Activated CD8-positive, alpha-beta memory T cell treated with anti-CD3 and anti-CD28 coated beads for 48 hours (primary cell): ENCODE measurements at regions not wholly inside any gene's neighbourhood (a gene's known extent, or its start where the extent isn't known, plus 50 kb on each side); places are given as distances from the start of the nearest gene placed in this dataset.

Experiments used
- DNase-seq, 3 experiments: peaks; one replicate each; pipeline ENCODE4 v3.0.0-alpha.2; 2020; ENCODE audit warnings: low read depth in 2 of 3, low spot score in 2 of 3

- no peak for DNase-seq
Observed at GRCh38 chr13:90352763-90353162, 994.7 kb upstream of the MIR17HG start.

DNA sequence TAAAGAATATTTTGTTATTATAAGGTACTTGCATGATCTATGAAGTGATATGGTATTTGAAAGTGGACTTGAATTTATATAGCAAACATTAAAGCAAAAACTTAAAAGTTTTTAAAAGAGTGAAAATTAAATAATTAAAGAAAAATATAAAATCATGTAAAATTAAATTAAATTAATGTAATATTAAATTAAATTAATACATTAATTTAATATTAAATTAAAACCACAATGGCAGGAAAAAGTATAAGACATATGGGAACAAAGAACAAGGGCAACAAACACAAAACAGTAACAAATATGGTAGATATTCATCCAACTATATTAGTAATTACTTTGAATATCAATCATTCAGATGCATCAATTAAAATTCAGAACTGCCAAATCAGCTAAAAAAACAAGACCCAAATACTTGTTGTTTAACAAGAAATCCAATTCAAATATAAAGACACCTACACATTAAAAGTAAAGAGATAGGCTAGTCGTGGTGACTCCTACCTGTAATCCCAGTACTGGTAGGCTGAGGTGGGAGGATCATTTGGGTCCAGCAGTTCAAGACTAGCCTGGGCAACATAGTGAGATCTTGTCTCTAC is 992.2 kb upstream of the MIR17HG start:
- no peak for DNase-seq

DNA sequence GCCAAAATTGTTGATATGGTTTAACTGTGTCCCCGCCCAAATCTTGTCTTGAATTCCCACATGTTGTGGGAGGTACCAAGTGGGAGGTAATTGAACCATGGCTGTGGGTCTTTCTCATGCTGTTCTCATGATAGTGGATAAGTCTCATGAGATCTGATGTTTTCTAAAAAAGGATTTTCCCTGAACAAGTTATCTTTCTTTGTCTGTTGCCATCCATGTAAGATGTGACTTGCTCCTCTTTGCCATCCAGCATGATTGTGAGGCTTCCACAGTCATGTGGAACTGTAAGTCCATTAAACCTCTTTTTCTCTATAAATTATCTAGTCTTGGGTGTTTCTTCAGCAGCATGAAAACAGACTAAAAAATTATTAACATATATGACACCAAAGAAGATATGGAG is 986.7 kb upstream of the MIR17HG start:
- no peak for DNase-seq

GRCh38 chr13:90362707-90363106 is 984.8 kb upstream of the MIR17HG start:
- DNase-seq: no peak

- DNase-seq: no peak
Observed at GRCh38 chr13:90365130-90365529, 982.4 kb upstream of the MIR17HG start.

DNA sequence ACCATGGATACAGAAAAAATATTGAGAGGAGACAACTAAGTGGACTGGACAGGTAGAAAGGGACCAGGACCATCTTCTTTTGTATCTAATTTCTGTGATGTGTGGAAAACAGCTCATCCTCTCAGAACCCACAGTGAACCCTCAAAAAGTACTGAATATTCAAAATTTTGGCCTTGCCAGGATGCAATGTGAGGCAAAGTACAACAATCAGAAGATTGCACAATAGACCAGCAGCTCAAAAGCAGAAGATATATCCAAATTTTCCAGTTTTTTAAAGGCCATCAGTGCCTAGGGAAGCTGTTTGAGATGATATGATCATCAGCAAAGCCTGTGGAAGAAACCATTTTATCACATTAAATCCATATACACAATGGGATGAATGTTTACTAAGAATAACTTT is 973.3 kb upstream of the MIR17HG start:
- no peak for DNase-seq

DNA sequence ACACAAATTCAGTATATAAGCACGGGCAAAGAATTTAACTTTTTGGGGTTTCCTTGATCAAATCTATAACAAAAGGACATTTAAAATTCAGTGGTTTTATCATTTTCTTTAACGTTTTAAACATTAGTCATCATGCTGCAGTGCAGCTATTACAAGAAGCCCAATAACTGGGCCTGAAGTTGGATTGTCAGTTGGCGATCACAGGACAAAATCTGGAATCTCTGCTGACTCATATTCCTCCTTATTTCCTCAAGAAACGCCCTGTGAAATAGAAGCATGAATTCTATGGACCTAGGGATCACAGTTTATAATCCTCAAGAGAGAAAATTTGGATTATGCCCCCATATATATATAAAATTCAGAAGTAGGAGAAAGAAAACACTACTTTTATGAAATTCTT is 971.6 kb upstream of the MIR17HG start:
- no peak for DNase-seq

DNA sequence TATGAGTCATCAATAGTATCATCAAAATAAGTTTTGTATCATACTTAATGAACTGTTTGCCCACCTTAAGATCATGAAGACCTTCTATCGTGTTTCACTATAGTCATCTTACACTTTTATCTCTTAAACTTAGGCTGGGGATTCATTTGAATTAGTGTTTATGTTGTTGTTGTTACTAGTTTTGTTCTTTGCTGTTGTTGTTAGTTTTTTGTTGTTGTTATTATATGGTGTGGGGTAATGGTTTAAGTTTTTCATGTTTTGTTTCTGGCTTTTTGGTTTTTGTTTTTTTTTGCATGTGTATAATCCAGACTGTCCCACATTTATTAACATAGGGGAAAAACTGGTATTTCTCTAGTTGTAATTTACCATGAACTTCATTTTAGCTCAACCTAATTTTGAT is 965.1 kb upstream of the MIR17HG start:
- DNase-seq: no peak

DNA sequence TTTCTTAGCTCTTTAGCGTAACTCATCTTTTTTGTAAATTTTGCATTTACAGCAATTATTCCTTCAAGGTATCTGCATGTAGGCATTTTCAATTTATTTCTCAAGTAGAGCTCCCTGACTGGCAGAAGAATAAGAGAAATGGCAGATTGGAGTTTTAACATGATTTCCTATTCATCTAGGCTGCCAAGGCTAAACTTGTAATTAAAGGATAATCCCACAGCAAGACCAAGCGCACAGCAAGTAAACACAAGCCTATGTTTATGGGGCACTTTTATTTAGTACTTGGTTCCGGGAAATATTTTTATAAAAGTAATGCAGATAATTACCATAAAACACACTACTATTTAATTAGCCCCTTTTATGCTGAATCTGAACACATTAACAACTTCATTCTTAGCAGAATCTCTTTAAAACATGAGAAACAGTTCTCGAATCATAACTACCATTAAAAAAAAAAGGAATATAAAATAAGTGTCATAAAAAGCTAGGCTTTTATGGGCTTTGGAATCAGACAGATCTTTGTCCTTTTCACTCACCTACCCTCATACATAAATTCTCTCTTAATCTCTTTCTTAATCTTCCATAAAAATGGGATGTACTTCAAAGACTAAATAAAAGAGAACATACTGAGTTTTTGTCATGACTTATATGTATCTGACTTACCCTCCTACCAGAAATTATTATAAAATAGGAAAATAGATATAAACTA is 961.6 kb upstream of the MIR17HG start:
- DNase-seq: no peak

GRCh38 chr13:90388887-90389452 is 958.5 kb upstream of the MIR17HG start:
- no peak for DNase-seq

DNA sequence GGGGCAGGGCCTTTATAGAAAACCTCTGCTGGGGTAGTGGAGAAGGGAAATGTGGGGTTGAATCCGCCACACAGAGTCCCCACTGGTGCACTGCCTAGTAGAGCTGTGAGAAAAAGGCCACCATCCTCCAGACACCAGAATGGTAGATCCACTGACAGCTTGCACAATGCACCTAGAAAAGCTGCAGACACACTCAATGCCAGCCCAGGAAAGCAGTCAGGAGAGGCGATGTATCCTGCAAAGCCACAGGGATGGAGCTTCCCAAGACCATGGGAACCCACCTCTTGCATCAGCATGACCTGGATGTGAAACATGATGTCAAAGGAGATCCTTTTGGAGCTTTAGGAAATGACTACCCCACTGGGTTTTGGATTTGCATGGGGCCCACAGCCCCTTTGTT is 958.0 kb upstream of the MIR17HG start:
- no peak for DNase-seq

GRCh38 chr13:90393408-90393807 is 954.1 kb upstream of the MIR17HG start:
- no peak for DNase-seq

DNA sequence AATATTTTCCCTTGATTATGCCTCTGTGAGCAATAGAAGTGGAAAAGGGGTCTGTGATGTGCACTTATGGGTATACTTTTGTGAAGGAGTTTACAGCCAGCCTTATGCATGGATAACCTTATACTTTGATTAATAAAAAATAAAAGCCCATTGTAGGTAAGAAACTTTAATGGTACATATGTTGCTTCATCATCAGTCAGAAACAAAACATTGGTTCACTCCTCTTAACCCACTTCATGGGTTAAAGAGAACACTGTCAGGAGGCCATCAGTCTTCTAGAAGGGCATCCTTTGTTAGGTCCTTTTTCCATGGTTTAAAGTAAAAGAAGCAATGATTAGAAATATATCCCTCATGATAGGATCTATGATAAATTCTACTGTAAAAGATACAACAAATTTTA is 952.1 kb upstream of the MIR17HG start:
- DNase-seq: no peak

- DNase-seq: no peak
Observed at GRCh38 chr13:90395846-90396245, 951.6 kb upstream of the MIR17HG start.

- no peak for DNase-seq
Observed at GRCh38 chr13:90396266-90396665, 951.2 kb upstream of the MIR17HG start.

GRCh38 chr13:90397503-90397902 is 950.0 kb upstream of the MIR17HG start:
- DNase-seq: no peak

DNA sequence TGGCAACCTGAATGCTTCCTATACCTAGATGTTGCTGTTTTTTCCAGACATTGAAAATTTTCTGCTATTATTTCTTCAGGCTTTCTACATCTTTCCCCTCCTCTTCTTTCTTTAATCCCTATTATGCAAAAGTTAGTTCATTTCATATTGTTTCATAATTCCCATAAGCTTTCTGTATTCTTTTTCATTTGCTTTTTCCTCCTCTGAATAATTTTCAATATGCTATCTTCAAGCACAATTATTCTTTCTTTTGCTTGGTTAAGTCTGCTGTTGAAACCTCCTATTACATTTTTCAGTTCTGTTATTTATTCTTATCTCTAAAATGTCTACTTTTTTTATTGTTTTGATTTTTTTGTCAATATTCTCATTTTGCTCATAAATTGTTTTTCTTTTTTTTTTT is 947.1 kb upstream of the MIR17HG start:
- DNase-seq: no peak

- DNase-seq: no peak
Observed at GRCh38 chr13:90401150-90401549, 946.3 kb upstream of the MIR17HG start.

- DNase-seq: no peak
Observed at GRCh38 chr13:90402102-90402501, 945.4 kb upstream of the MIR17HG start.

DNA sequence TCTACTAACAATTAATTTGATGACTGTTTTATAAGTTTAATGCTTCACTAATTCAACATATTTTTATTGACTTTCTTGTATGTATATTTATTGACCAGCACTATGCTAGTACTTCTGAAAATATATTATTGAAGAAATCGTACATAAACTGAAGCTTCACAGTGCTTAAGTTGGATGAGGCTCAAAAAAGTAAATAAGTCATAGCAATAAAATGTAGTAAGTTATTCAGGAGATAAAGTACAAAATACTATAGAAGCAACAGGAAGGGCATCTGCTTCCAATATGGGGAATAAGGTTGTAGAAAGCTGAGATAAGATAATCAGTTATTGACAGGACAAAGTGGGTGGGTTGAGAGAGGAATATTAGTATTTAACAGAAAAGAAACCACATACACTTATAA is 944.9 kb upstream of the MIR17HG start:
- DNase-seq: no peak

- no peak for DNase-seq
Observed at GRCh38 chr13:90403330-90404082, 944.0 kb upstream of the MIR17HG start.

DNA sequence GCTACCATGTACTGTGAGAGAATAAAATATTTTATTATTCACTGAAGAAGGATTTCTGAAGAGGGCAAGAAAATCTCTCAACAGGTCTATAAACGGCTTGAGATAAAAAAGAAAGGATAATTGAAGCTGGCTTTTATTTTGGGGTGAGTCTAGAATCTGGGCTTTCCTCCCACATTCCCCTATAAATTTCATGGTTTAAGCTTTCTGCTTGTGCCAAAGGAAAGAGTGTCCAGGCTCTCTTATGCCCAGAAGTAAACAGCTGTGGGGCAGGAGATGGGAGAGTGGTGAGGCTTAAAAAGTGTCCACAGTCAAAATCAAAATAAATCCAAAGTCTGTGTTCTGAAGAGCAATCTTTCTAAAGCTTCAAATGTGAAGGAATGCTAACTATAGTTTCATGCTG is 942.2 kb upstream of the MIR17HG start:
- no peak for DNase-seq
